ENCODE measurements at regions not wholly inside any gene's neighbourhood (a gene's known extent, or its start where the extent isn't known, plus 50 kb on each side); places are given as distances from the start of the nearest gene placed in this dataset.
"Not testable (repeated sequence)": the region's sequence is repeated elsewhere in the genome, so short reads cannot be mapped to it uniquely, and the experiment has no call there.

GRCh38 chr17:6251640-6252039 lies 181.5 kb downstream of the WSCD1 start:
- not testable (repeated sequence) for FAIRE-seq

DNA sequence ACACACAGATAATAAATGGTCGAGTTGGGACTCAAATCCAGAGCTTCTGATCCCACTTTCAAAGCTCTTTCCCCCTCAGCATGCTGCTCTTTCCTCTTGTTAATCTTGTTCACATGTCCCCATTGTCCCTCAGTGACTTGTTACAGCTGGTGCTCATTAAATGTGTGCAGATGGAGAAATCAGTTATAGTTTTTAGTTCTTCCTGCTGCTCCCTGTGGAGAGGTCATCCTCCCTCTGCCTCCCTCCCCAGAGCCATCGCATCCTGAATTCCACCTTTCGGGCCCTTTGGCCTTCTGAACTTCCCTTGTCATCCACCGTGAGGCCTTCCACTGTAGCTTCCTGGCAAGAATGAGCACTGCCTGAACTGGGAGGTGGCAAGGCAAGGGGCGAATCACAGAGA lies 179.6 kb downstream of the WSCD1 start:
- no peak for FAIRE-seq

DNA sequence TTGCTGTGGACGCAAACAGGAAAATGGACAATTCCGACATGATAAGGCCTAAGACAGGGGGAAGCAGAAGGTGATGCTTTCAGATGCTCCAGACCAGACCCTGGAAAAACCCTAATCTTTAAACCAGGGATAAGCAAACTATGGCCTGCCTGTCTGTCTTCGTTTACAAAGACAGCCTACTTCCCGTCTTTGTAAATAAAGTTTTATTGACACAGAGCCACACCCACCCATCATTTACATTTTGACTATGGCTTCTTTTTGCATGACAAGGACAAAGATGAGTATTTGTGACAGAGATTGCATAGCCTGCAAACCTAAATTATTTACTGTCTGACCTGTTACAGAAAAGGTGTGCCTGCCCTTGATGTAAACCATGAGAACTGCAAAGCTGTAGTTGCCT lies 177.9 kb downstream of the WSCD1 start:
- FAIRE-seq = no peak

GRCh38 chr17:6245301-6246177 lies 175.4 kb downstream of the WSCD1 start:
- FAIRE-seq = no peak

GRCh38 chr17:6244796-6245195 lies 174.6 kb downstream of the WSCD1 start:
- no peak for FAIRE-seq

DNA sequence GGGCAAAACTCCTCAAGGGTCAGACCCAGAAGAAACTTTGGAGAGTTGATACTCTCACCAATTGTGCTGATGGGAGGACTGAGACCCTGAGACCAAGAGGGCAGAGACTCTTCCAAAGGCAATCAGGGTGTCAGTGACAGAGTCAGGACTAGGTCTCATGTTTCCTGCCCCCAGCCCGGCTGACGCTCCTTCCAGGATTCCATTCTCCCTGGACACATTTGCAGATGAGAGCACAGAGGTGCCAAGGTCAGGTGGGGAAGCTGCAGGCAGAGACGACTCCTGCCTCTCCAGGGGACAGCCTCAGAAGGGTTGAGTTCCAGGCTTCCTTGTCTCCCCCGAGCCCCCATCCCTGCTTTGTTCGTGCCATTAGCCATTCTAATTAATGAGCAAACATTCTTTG lies 174.1 kb downstream of the WSCD1 start:
- no peak for FAIRE-seq

DNA sequence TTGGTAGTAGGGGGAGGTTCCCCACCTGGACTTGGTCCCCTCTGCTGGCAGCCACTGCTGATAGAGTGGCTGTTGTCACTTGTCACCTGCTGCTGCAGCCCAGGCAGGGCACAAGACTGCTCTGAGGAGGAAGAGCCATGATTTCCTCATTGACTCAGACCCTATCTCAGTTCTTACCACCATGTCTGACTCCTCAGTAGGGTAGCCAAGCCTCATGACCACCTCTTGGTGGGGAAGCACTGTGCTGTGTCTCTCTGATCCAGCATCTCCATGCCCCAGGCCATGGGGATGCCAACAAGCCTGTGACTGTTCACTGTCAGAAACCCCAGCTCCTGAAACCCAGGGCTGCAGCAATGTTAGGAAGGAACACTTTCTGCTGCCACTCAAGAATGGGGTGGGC lies 173.0 kb downstream of the WSCD1 start:
- FAIRE-seq = no peak

DNA sequence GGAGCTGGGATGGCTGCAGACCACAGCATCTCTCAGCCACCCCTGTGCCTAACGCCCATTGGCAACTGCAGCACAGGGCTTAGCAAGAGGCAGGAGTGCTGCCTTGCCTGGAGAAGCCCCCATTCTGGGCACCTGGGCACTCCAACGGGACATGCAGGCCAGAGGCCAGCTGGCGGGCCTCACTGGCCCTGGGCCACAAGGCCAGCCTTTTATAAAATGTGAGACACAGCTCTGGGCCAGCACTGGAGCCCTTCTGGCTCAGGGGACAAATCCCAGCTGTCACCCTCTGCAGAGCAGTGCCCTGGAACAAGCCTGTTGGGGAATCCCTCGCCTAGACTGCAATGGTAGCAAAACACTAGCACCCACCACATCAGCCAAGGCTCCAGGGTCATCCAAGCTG lies 171.8 kb downstream of the WSCD1 start:
- FAIRE-seq = no peak

DNA sequence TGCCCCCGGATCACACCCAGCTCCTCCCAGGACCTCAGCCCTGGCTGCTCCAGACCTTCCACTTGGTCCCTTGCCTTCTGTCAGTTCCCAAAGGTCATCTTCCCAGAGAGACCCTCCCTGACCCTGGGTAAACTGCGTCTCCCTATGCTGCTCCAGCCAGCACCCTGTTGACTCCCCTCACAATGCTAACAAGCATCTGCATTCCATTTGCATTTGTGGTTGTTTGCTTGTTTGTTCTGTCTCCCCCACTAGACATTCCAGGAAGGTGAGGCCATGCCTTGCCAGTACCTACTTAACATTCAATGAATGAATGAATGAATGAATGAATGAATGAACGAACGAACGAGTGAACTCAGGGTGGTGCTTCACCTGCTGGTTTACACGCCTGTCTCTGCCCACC lies 171.2 kb downstream of the WSCD1 start:
- FAIRE-seq = no peak

GRCh38 chr17:6240601-6241000 lies 170.4 kb downstream of the WSCD1 start:
- FAIRE-seq = no peak

DNA sequence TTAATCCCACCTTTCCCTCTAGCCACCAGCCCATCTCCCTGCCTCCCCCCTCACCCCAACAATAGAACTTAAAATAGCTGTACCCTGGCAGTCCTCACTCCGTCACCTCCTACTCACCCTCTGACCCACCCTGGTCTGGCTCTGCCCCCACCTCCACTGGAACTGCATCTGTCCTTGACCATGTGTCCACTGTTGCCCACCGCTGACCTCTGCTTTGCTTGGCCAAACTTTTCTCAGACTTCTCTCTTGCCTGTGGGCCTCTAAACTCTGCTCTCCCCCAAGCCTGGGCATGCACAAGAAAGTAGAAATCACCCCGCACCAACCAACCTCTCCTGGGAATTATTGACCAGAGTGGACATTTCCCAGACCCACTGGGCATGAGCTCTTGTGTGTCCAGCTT lies 169.8 kb downstream of the WSCD1 start:
- no peak for FAIRE-seq

DNA sequence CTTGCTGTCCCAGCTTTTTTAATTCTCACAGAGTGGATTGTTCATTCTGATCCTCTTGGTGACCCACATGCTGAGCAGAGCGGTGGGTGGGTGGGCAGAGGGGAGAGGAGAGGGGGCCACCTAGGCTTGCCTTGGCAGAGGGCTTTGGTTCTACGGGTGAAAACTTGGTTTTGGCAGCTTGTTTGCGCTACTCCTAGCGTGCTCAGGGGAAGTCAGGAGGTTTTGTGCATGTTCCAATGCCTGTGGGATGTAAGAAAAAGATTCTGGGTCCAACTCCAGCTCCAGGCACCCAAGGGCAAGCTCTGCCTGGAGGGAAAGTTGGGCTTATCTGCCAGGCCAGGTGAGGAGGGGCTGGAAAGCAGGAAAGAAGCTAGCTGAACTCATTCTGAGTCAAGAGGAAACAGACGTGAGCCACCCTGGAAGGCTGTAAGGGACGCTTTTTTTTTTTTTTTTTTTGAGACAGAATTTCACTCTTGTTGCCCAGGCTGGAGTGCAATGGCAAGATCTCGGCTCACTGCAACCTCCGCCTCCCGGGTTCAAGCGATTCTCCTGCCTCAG lies 169.1 kb downstream of the WSCD1 start:
- FAIRE-seq = no peak

GRCh38 chr17:6233856-6234255 lies 163.7 kb downstream of the WSCD1 start:
- FAIRE-seq = no peak

DNA sequence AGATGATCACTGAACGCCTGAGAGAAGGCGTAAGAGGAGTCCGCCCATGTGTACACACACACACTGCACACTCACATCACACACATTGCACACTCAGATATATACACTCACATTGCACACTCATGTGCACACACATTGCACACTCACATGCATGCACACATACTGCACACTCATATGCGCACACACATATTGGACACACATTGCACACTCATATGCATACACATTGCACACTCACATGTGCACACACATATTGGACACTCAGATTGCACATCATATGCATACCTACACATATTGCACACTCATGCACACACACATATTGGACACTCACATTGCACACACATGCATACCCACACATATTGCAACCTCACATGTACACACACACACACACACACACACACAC lies 163.2 kb downstream of the WSCD1 start:
- FAIRE-seq = no peak

GRCh38 chr17:6232732-6233101 lies 162.5 kb downstream of the WSCD1 start:
- FAIRE-seq = no peak

DNA sequence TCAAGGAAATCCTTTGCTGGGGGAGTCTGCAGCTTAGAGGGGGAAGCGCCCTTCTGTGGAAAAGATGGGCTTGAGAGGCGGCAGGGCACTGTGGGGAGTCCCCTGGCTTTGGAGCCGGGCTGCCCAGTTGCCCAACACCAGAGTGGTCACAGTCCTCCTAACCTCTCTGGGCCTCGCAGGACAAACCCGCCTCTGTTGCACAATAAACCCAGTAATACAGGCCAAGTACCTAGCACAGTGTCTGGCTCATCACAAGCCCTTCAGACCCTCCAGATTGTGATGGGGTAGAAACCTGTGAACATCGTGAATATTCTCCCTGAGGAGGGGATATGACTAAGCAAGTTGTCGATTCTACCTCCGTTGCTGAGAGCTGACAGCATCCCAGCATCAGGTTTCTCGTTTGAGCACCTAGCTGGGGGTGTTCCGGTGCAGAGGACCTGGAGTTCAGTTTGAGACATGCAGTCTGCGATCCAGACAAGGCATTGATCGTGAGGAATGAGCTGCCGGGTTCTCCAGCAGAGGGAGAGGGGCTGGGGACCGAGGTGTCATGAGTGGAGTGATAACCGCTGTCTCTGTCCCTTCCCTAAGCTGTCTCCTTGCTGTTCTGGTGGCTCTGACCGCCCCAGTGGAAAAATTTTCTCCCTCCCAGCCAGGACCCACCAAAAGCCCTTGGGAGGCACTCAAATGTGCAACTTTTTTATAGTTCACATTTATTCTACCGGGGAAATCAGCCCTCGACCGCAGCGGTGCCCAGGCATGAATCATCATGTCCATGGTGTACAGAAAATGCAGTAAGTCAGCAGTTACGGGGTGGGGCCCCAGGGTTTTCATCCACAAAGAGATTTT lies 161.9 kb downstream of the WSCD1 start:
- FAIRE-seq = no peak

- FAIRE-seq = no peak
These were observed 161.3 kb downstream of the WSCD1 start for GRCh38 chr17:6231465-6231864.

GRCh38 chr17:6218333-6218732 lies 148.2 kb downstream of the WSCD1 start:
- FAIRE-seq = no peak

DNA sequence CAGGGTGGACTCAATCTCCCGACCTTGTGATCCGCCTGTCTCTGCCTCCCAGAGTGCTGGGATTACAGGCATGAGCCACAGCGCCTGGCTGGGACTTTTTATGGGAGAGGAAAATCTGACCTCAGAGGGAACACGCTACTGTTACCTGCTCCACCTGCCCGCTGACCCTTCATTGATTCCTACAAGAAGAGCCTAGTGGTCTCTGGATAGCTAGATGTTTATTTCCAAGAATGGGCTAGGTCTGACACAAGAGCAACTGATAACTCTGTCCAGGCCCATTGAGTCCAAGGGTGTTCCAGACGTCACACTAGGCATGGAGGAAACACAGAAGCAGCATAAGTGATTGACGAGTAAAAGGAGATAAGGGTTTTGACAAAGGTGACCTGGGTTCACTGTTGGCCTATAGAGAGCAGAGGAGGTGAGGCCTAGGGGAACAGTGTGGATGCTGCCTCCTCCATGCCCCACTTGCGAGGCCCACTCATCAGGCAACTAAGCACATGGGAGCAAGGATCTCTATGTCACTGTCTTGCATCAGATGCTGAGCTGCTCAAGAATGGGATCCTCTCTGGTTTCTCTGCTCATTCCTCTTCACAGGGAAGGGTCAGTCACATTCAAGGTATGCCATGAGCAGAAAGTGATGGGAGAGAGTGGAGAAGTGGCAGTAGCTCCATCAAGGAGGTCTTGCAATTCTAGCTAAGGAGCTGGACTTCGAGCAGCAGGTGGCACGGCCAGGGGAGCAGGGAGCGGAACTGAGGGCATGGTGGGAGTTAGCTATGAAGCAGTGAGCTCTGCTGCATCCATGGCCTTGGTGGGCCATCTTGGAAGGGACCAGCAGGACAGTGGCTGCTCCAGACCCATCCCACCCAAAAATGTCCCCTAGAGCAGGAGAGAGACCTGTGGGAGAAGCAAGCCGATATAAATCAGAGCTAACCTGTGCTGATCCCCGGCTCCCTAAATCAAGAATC lies 145.2 kb downstream of the WSCD1 start:
- no peak for FAIRE-seq

DNA sequence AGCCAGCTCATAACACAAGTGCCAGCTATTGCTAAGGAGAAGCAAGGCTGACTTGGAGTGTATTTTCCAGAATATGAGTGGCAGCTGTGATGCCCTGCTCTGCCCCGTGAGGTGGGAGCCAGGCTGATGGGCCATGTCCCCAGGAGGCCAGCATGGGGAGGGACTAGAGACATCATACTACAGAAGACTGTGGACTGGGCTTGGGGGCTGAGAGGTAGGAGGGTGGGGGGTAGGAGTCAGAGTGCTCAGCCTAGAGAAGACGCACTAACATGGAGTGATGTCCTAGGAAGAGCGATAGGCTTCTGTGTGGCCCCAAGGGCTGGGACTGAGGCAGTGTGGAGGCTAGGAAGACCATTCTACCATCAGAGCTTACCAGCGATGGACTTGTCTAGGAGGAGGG lies 143.7 kb downstream of the WSCD1 start:
- no peak for FAIRE-seq

GRCh38 chr17:6212766-6213165 lies 142.6 kb downstream of the WSCD1 start:
- FAIRE-seq = no peak

DNA sequence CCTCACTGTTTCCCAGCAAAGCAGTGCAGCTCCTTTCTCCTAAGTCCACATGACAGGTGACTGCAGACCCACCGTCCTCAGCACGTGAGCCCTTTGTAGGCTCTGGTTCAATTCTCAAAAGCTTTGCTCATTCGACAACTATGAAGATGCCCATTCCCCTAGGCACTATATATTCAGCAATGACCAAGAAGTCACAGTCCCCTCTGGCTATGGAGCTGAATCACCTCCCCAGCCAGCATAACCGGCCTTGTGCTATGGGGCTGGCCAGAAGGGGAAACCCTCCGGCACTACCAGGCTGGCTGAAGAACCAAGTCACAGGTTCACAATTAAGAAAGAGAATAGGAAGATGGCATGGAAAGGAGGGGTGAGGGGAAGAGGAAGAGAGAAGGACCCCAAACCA lies 139.7 kb downstream of the WSCD1 start:
- FAIRE-seq = no peak
